NCI-H748 (cell line): ENCODE measurements at regions not wholly inside any gene's neighbourhood (a gene's known extent, or its start where the extent isn't known, plus 50 kb on each side); places are given as distances from the start of the nearest gene placed in this dataset.
"Not testable (repeated sequence)": the region's sequence is repeated elsewhere in the genome, so short reads cannot be mapped to it uniquely, and the experiment has no call there.

ENCODE experiments used
- DNase-seq: peaks from one replicate; lab custom pipeline; 2025; ENCODE audit not compliant: unreplicated experiment; lab: John Stamatoyannopoulos, UW

GRCh38 chr16:29278097-29278871, 128.2 kb downstream of the NPIPB11 start:
- not testable (repeated sequence) for DNase-seq

GRCh38 chr16:29276446-29276845, 130.1 kb downstream of the NPIPB11 start:
- DNase-seq: not testable (repeated sequence)

GRCh38 chr16:29274055-29275035, 132.2 kb downstream of the NPIPB11 start:
- not testable (repeated sequence) for DNase-seq

- DNase-seq: not testable (repeated sequence)
Observed at GRCh38 chr16:29273298-29274054, 133.0 kb downstream of the NPIPB11 start.

GRCh38 chr16:29271721-29272675, 134.5 kb downstream of the NPIPB11 start:
- not testable (repeated sequence) for DNase-seq

GRCh38 chr16:29270923-29271322, 135.6 kb downstream of the NPIPB11 start:
- not testable (repeated sequence) for DNase-seq

GRCh38 chr16:29270033-29270432, 136.5 kb downstream of the NPIPB11 start:
- not testable (repeated sequence) for DNase-seq

- peak; percentile 6 for DNase-seq
Observed at GRCh38 chr16:29269192-29269811, 137.2 kb downstream of the NPIPB11 start.

GRCh38 chr16:29268785-29269191, 137.7 kb downstream of the NPIPB11 start:
- DNase-seq: not testable (repeated sequence)

- not testable (repeated sequence) for DNase-seq
Observed at GRCh38 chr16:29268348-29268747, 138.2 kb downstream of the NPIPB11 start.

GRCh38 chr16:29267891-29268290, 138.6 kb downstream of the NPIPB11 start:
- DNase-seq: not testable (repeated sequence)

GRCh38 chr16:29267055-29267619, 139.4 kb downstream of the NPIPB11 start:
- not testable (repeated sequence) for DNase-seq

GRCh38 chr16:29266612-29267011, 139.9 kb downstream of the NPIPB11 start:
- DNase-seq: not testable (repeated sequence)

GRCh38 chr16:29265255-29265853, 141.2 kb downstream of the NPIPB11 start:
- not testable (repeated sequence) for DNase-seq

- DNase-seq: not testable (repeated sequence)
Observed at GRCh38 chr16:29264080-29264837, 142.3 kb downstream of the NPIPB11 start.

GRCh38 chr16:29262725-29263124, 143.8 kb downstream of the NPIPB11 start:
- not testable (repeated sequence) for DNase-seq

GRCh38 chr16:29261427-29262248, 144.9 kb downstream of the NPIPB11 start:
- DNase-seq: not testable (repeated sequence)
